ENCODE measurements at regions not wholly inside any gene's neighbourhood (a gene's known extent, or its start where the extent isn't known, plus 50 kb on each side); places are given as distances from the start of the nearest gene placed in this dataset.

- DNase-seq (ENCODE audit: low read depth, low spot score) (no peak), FAIRE-seq (no peak)
- no peaks in the 10 kb centered on the region for H4K20me1 ChIP-seq (ENCODE audit: control insufficient read depth, extremely low read depth, insufficient read depth, low read length)
- H3K9me1 ChIP-seq (ENCODE audit: control insufficient read depth, extremely low read depth, insufficient read depth, low read length), result no peaks in the 10 kb centered on the region
- H3K9ac ChIP-seq (ENCODE audit: control insufficient read depth, extremely low read depth, insufficient read depth, low read length), result no peak overlapping the region
- H3K4me2 ChIP-seq (ENCODE audit: control insufficient read depth, extremely low read depth, insufficient read depth, low read depth, low read length), result peak overlapping the region; percentile 27
- TF ChIP-seq EZH2 (IDR thresholded peaks at IDR 0.05; ENCODE audit: low read length) (no peak), CTCF (optimal IDR thresholded peaks at IDR 0.05 in 1 of 3, IDR thresholded peaks at IDR 0.05 in 1 of 3, conservative IDR thresholded peaks at IDR 0.05 in 1 of 3; ENCODE audit: extremely low read depth in 1 of 3, insufficient read depth in 2 of 3, low read length in 3 of 3) (no peak)
- H3K79me2 ChIP-seq (ENCODE audit: control insufficient read depth, insufficient read depth, low read length), result no peaks in the 10 kb centered on the region
- H3K27me3 ChIP-seq (ENCODE audit: control insufficient read depth, extremely low read depth, insufficient read depth, low read length), result no peaks in the 10 kb centered on the region
- no peak overlapping the region for H2AFZ ChIP-seq (ENCODE audit: control insufficient read depth, low read length)
- H3K4me1 ChIP-seq (ENCODE audit: control insufficient read depth, extremely low read depth, insufficient read depth, low read length), result peaks cover 32% of the 10 kb centered on the region
- H3K27ac ChIP-seq (ENCODE audit: control insufficient read depth, insufficient read depth, low read length), result peak overlapping the region; percentile 29
- dilution Hi-C loops (cut with MboI; ENCODE audit: extremely low pct_ligation_motif_present, low sequenced_read_pairs), result no loop called here
- H3K36me3 ChIP-seq (ENCODE audit: control insufficient read depth in 2 of 2, extremely low read depth in 1 of 2, insufficient read depth in 2 of 2, low read length in 2 of 2), result no peaks in the 10 kb centered on the region
- no peak overlapping the region for H3K4me3 ChIP-seq (ENCODE audit: control insufficient read depth in 2 of 3, extremely low read depth in 1 of 3, insufficient read depth in 2 of 3, low read depth in 1 of 3, low read length in 3 of 3)
- H3K9me3 ChIP-seq (ENCODE audit: control insufficient read depth, low read depth, low read length), result no peaks in the 10 kb centered on the region
These were observed 109.5 kb downstream of the BBS10 start for GRCh38 chr12:76238688-76239087.

GRCh38 chr12:76237086-76237701 is 111.0 kb downstream of the BBS10 start:
- Histone ChIP-seq H4K20me1 (ENCODE audit: control insufficient read depth, extremely low read depth, insufficient read depth, low read length) (no peaks in the 10 kb centered on the region), H3K27me3 (ENCODE audit: control insufficient read depth, extremely low read depth, insufficient read depth, low read length) (no peaks in the 10 kb centered on the region), H3K36me3 (ENCODE audit: control insufficient read depth in 2 of 2, extremely low read depth in 1 of 2, insufficient read depth in 2 of 2, low read length in 2 of 2) (no peaks in the 10 kb centered on the region), H3K9me1 (ENCODE audit: control insufficient read depth, extremely low read depth, insufficient read depth, low read length) (no peaks in the 10 kb centered on the region), H2AFZ (ENCODE audit: control insufficient read depth, low read length) (no peak overlapping the region), H3K9ac (ENCODE audit: control insufficient read depth, extremely low read depth, insufficient read depth, low read length) (peak overlapping the region; percentile 7), H3K27ac (ENCODE audit: control insufficient read depth, insufficient read depth, low read length) (peak overlapping the region; percentile 77), H3K4me3 (ENCODE audit: control insufficient read depth in 2 of 3, extremely low read depth in 1 of 3, insufficient read depth in 2 of 3, low read depth in 1 of 3, low read length in 3 of 3) (no peak overlapping the region), H3K4me2 (ENCODE audit: control insufficient read depth, extremely low read depth, insufficient read depth, low read depth, low read length) (peak overlapping the region; percentile 66), H3K9me3 (ENCODE audit: control insufficient read depth, low read depth, low read length) (no peaks in the 10 kb centered on the region), H3K4me1 (ENCODE audit: control insufficient read depth, extremely low read depth, insufficient read depth, low read length) (peaks cover 32% of the 10 kb centered on the region), H3K79me2 (ENCODE audit: control insufficient read depth, insufficient read depth, low read length) (no peaks in the 10 kb centered on the region)
- DNase-seq (ENCODE audit: low read depth, low spot score), result no peak
- dilution Hi-C loops (cut with MboI; ENCODE audit: extremely low pct_ligation_motif_present, low sequenced_read_pairs), result no loop called here
- no peak for TF ChIP-seq CTCF (optimal IDR thresholded peaks at IDR 0.05 in 1 of 3, IDR thresholded peaks at IDR 0.05 in 1 of 3, conservative IDR thresholded peaks at IDR 0.05 in 1 of 3; ENCODE audit: extremely low read depth in 1 of 3, insufficient read depth in 2 of 3, low read length in 3 of 3)
- no peak for FAIRE-seq
